T-helper 2 cell (primary cell): ENCODE measurements at regions not wholly inside any gene's neighbourhood (a gene's known extent, or its start where the extent isn't known, plus 50 kb on each side); places are given as distances from the start of the nearest gene placed in this dataset.
A peak's percentile ranks its signal among the peaks of the same experiment; 100 is the strongest.

ENCODE experiments used
- DNase-seq, 5 experiments: peaks; one replicate each; pipeline versions ENCODE4 v3.0.0 to v3.0.0-alpha.2; 2012 to 2022

DNA sequence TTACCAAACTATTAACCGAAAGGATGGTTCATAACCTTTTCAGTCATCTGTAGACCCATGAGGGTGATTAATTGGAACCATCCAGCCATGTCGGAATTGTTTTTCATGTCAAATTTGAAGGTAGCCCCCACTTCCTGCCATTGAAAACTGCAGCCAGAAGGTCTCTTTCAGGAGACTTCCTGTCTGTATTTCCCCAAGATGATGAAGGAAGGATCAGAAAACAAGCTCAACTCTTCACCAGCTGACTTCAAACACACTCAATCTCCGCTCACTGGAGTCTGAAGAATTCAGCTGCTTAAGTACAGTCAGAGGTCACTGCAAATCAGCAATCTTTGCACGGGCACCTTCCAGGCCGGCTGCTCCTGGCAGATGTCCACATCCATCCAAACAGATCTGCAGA is 291.7 kb upstream of the NPVF start:
- DNase-seq: peak in 1 of 5 experiments; percentile 3

DNA sequence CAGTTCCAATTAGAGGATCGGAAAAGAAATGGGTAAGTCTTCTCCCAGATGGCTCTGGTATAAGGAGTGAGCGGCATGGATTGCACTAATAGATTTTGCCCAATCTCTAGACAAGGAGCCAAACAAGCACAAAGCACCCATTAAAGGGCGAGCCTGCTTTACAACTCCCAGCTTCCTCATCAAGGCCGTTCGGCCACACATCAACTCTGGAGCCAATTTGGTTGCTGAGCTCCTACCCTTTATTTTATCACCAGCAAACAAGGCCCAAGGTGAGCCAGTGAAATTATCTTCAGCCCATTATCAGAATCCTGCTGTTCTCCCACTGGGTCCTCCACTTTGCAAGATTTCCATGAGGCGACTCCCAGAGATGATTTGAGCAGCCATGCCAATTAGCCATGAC is 292.2 kb upstream of the NPVF start:
- DNase-seq: no peak

GRCh38 chr7:25521236-25521635 is 292.9 kb upstream of the NPVF start:
- DNase-seq: no peak

GRCh38 chr7:25522727-25523126 is 294.4 kb upstream of the NPVF start:
- peak in 1 of 5 experiments; percentile 50 for DNase-seq

GRCh38 chr7:25527665-25528170 is 299.4 kb upstream of the NPVF start:
- DNase-seq: no peak

DNA sequence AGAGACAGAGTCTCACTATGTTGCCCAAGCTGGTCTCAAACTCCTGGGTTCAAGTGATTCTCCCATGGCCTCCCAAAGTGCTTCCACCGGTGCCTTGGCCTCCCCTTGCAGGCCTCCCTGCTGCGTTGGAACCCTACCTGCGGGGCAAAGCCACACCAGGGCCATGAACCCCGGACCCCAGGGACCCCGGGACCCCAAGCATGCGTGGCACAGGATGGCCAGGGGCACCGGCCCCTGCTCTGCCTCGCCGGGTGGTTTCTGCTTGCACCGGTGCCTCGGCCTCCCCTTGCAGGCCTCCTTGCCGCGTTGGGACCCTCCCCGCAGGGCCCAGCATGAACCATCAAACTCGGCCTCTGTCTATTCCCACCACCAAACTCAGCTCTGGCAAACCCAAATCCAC is 301.0 kb upstream of the NPVF start:
- DNase-seq: no peak

- DNase-seq: no peak
These were observed 308.6 kb upstream of the NPVF start for GRCh38 chr7:25536851-25537250.

DNA sequence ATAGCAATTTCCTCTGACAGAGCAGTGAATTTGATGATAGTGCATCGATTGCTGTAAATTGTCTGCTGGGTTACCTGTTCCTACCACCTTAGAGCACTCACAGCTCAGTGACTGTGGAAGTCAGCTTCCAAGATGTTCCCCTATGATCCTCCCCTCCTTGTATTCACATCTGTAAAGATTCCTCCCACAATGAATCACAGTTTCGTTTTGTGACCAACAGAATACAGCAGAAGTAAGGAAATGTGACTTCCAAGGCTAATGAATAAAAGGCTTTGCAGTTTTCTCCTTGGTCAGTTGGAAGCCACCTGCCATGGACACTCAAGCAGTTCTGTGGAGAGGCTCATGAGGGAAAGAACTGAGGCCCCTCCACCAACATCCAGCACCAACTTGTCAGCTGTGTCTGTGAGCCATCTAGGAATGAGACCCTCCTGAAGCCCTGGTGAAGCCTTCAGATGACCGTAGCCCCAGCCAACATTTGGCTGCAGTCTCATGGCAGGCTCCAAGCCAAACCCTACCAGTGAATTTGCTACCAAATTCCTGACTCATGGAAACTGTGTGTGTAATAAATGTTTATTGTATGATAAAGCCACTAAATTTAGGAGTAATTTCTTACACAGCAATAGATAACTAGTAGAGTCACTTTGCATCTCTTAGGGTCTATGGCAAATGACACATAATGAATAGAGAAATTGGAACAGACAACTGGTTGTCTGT is 309.5 kb upstream of the NPVF start:
- DNase-seq: no peak

GRCh38 chr7:25541094-25541821 is 313.0 kb upstream of the NPVF start:
- DNase-seq: no peak

DNA sequence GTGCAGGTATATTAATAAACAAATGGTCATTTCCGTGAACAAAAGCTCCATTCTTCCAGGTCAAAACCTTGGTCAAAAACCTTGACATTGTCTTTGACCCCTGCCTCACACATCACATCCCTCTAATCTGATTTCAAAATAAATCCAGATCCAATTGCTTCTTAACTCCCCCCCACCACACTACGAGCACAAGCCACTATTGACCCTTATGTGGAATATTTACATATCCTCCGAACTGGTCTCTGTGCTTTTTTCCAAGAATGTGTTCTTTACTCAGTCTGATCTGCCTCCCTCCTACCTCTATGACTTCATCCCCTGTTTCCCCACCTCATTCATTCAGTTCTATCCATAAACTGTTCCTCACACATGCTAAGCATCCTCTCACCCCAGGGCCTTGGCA is 313.6 kb upstream of the NPVF start:
- no peak for DNase-seq

DNA sequence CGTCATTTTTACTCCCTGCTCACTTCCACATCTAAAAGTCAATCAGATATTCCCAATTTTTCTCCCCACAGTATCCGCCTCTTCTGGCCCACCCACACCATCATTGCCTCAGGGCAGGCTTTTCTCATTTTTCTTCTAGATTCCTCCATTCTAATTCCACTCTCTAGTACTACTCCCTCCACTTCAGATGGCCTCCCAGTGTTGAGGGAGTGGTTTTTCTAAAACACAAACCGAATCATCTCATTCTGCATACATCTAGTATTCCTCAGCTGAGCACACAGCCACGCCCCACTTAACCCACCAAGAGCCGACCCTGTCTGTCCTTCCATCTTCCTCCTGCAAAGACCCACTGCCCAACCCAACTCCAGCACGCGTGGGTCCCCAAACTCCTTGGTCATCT is 314.9 kb upstream of the NPVF start:
- DNase-seq: no peak

DNA sequence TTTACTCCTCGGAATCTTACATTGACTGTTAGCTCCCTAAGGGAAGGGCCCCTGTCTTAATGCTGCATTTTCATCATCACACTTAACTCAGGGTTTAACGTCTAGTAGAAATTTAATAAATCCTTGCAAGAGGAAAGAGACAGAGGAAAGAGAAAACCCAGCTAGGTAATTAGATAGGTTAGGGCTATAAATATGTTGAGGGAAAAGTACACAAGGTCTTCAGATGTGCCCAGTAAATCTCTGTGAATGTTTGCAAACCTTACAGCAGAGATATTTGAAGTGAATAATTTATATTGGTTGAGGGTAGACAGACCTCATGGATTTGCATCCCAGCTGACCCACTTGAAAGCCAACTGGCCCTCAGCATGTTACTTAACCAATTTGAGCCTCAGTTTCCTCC is 315.5 kb upstream of the NPVF start:
- DNase-seq: no peak

DNA sequence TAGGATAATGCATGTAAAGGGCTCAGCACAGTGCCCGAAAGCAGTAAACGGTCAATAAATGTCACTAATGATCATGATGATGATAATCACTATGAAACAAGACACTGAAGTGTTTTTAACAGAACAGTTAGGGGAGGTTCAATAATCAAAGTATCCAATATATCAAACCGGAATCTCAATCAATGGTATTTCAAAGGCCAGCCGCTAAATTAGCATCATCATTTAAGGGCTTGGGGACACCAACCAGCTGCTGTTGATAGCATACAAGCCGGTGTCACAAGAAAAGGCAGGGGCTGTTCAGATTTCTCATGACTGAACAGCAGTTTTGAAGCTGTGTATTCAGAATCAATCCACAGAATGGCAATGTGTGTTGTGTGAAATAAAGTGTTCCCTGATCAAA is 316.0 kb upstream of the NPVF start:
- DNase-seq: no peak

DNA sequence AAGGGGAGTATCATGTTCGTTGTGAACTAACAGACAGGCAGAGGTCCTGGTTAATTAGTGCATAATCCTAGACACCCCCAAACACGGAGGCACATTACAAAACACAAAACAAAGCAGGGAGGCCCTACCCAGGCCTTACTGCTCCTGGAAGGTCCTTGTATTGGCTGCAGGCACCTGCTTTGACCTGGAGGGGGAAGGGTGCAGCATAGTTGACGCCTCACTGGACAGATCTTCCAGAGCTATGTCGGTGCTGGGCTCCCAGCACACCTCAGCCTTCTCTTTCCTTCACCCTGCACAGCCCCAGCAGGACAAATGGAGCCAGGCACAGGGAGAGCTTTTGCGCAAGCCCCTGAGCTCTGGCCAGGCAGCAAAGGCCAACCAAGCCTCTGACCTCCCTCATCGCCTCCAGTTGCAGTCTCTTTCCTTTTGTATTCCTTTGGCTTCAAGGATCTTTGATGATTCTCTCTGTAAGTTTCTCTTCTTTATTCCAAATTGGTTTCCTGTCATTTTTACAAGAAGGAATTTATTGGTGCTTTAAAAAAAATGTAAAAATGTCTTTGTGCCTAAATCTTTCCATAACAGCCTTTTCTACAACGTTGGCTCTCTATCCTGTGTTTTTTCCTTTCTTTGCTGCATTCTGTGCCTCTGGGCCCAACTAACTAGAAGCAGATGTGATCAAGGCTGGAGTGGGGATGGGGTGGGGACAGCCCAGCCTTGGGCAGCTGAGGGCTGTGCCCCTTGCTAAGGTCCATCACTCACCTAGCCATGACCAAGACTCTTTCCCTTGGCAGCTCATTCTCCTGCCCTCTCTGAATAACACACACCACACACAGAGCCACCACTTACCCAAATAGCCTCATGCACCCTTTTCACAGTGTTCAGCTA is 317.1 kb upstream of the NPVF start:
- DNase-seq: no peak

DNA sequence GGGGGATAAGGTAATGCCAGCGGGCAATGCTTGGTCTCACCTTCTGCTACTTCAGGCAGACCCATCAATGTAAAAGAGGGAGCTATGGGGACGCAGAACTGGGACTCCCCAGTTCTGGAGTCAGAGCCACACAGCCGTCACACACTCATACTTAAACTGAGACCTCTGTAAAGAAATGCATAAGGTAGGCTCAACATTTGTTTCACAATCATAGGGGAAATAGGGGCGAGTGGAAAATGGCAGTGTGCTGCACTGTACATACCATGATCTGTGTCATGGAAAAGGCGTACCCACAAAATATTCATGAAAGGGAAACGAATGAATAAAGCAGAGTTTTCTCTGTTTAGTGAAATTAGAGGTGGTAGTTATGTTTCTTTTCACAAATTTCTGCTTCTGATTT is 318.0 kb upstream of the NPVF start:
- DNase-seq: no peak

DNA sequence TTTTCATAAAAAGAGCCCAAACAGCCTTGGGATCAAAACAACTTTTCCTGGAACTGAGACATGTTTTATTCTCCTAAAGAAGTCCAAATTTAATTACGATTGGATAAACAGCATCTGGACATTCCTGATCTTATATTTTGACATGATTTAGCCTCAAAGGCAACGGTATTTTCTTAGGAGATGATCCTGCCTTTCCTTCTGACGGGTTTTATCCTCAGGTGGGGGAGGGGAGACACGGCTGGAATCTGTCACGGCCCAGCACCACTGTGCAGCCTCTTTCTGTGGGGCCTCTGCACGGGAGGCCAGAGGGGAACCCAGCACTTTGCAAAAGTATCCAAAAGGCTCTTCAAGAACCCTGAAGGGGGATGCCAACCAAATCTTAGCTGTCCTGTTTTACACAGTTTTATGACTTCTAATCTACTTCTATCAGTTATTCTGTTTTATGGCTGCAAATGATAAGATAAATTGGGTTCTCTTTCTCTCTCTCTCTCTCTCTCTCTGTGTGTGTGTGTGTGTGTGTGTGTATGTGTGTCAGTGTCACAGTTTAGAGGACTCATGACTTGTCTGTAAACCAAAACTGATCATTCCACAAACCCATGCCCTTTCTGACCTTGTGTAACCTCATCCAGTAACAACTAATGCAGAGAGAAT is 321.1 kb upstream of the NPVF start:
- DNase-seq: no peak

DNA sequence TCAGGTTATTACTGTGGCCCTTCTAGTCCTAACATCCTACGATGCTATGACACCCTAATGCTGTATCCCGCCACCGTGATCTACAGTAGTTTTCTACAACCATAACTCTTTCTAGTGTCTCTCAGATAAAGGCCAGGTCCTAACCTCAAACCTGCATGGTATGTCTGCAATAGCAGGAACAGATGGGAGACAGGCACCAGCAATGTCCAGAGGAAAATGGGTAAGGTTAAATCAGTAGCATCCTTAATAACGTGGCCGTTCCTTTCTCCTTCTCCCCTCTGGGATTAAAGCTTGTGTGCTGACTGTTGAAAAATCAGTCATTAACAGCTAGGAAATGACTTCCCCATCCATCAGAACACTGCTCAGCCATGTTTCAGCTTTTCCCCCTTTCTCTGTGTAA is 321.9 kb upstream of the NPVF start:
- DNase-seq: no peak

- DNase-seq: no peak
These were observed 324.7 kb upstream of the NPVF start for GRCh38 chr7:25552998-25553397.

DNA sequence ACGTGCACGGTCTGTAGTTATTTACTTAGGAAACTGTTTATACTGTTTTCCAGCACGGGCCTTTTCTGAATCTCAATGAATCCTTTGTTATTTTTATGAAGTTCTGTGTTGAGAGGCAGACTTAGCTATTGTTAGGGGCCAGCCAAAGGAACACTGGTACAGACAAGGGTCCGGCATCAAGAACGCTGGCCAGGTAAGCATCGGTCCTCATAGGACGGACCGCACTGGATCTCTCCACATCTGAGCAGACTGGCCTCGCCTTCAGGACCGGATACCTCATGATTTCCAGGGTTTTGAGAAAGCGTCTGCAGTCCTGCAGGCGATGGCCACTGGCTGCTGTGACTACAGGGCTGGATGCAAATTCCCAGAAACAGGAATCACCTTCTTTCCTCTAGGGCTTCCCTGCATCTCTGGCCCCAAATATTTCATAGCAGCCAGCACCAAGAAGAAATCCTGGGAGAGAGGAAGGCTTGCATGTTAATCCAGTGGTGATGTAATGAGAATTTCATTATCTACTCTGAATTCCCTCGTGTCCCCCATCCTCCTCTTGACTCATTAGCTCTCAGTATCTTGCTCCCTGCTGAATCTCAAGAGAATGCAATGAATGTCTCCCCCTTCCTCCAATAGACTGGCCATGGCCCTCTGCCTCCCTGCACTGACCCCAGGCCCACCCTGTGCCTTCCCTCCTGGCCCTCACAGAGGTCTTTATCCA is 325.4 kb upstream of the NPVF start:
- no peak for DNase-seq

GRCh38 chr7:25557379-25557917 is 329.2 kb upstream of the NPVF start:
- no peak for DNase-seq

GRCh38 chr7:25557930-25558329 is 329.6 kb upstream of the NPVF start:
- no peak for DNase-seq

GRCh38 chr7:25558605-25559004 is 330.3 kb upstream of the NPVF start:
- DNase-seq: no peak
